PC-3 (cell line): ENCODE measurements at regions not wholly inside any gene's neighbourhood (a gene's known extent, or its start where the extent isn't known, plus 50 kb on each side); places are given as distances from the start of the nearest gene placed in this dataset.
"Not testable (repeated sequence)": the region's sequence is repeated elsewhere in the genome, so short reads cannot be mapped to it uniquely, and the experiment has no call there.

Experiments used
- ATAC-seq: fragments of 200-7000 bp; cut with Tn5 transposase; 2 replicates; pipeline ENCODE4 v1.9.1; 2020; ENCODE audit warnings: mild to moderate bottlenecking, moderate library complexity
- BruUV-seq: library from RNA; stranded (reverse); fragments of 400-500 nt; replicated peaks from 2 replicates; lab custom pipeline; 2021; lab: Mats Ljungman, UMichigan
- CTCF ChIA-PET: fragments of 300-600 bp; sonication (Branson Sonifier 250); formaldehyde crosslinking; loops from one replicate; lab custom pipeline; 2022; ENCODE audit warnings: antibody characterized with exemption; lab: Charles Lee
- POLR2A ChIA-PET: fragments of 300-600 bp; sonication (Branson Sonifier 250); formaldehyde crosslinking; loops from one replicate; lab custom pipeline; 2022; ENCODE audit warnings: antibody characterized with exemption; ENCODE audit not compliant: unreplicated experiment; lab: Charles Lee
- DNase-seq: peaks from one replicate; pipeline ENCODE4 v3.0.0-alpha.2; 2015
- H2AFZ ChIP-seq: fragments of 300-600 bp; sonication (generic); 2 replicates; pipeline ENCODE4 v1.6.0; 2016; ENCODE audit warnings: antibody characterized with exemption, low read length
- H3F3A ChIP-seq: fragments of 300-600 bp; sonication (generic); one replicate; pipeline ENCODE4 v1.6.0; 2017; ENCODE audit warnings: antibody characterized with exemption, low read length, control low read depth, mild to moderate bottlenecking; ENCODE audit not compliant: unreplicated experiment
- H3K27ac ChIP-seq: fragments of 300-600 bp; sonication (generic); 2 replicates; pipeline ENCODE4 v1.5.1; 2016; ENCODE audit warnings: mild to moderate bottlenecking, low read length
- H3K27me3 ChIP-seq: fragments of 300-600 bp; sonication (generic); 2 replicates; pipeline ENCODE4 v1.6.1; 2016; ENCODE audit warnings: low read length, mixed read lengths
- H3K36me3 ChIP-seq: fragments of 300-600 bp; sonication (generic); 2 replicates; pipeline ENCODE4 v1.6.1; 2016; ENCODE audit warnings: low read depth, mixed run types, low read length, mixed read lengths
- H3K4me1 ChIP-seq: fragments of 300-600 bp; sonication (generic); 2 replicates; pipeline ENCODE4 v1.5.1; 2016; ENCODE audit warnings: low read length; ENCODE audit not compliant: insufficient read depth
- H3K4me2 ChIP-seq: fragments of 300-600 bp; sonication (generic); 2 replicates; pipeline ENCODE4 v1.6.0; 2016; ENCODE audit warnings: low read length
- H3K4me3 ChIP-seq: fragments of 300-600 bp; sonication (generic); 2 replicates; pipeline ENCODE4 v1.5.1; 2016; ENCODE audit warnings: mild to moderate bottlenecking, low read length, mixed read lengths
- H3K79me2 ChIP-seq: fragments of 300-600 bp; sonication (generic); 2 replicates; pipeline ENCODE4 v1.6.1; 2017; ENCODE audit warnings: low read length, mixed read lengths
- H3K9ac ChIP-seq: fragments of 300-600 bp; sonication (generic); 2 replicates; pipeline ENCODE4 v1.6.0; 2016; ENCODE audit warnings: mild to moderate bottlenecking, low read length
- H3K9me2 ChIP-seq: fragments of 300-600 bp; sonication (generic); replicated peaks from 2 replicates; pipeline ENCODE4 v1.6.1; 2016; ENCODE audit warnings: mixed run types, low read length, mixed read lengths
- H3K9me3 ChIP-seq: fragments of 300-600 bp; sonication (generic); 2 replicates; pipeline ENCODE4 v1.6.1; 2016; ENCODE audit warnings: low read length, mixed read lengths
- H4K20me1 ChIP-seq: fragments of 300-600 bp; sonication (generic); 2 replicates; pipeline ENCODE4 v1.6.1; 2016; ENCODE audit warnings: low read length, mixed read lengths
- CTCF ChIP-seq: fragments of 300-600 bp; sonication (generic); conservative IDR thresholded peaks from 2 replicates; pipeline ENCODE4 v1.5.1; 2017; ENCODE audit warnings: antibody characterized with exemption, low read depth, mild to moderate bottlenecking, low read length
- EZH2 ChIP-seq: fragments of 300-600 bp; sonication (generic); IDR thresholded peaks from one replicate; pipeline ENCODE4 v1.6.1; 2017; ENCODE audit warnings: antibody characterized with exemption, mild to moderate bottlenecking, low read length; ENCODE audit not compliant: unreplicated experiment
- EZH2phosphoT487 ChIP-seq: fragments of 300-600 bp; sonication (generic); IDR thresholded peaks from 2 replicates; pipeline ENCODE4 v1.6.1; 2018; ENCODE audit warnings: mild to moderate bottlenecking, antibody characterized with exemption, low read length, borderline replicate concordance
- intact Hi-C: fragments of 100-400 bp; cut with micrococcal nuclease; formaldehyde crosslinking; loops from 2 replicates; pipeline ENCODE4 v1.9.0; 2023

GRCh38 chr15:81724536-81724935 lies 321.3 kb downstream of the MEX3B start:
- Histone ChIP-seq H2AFZ (no peak overlapping the region), H3K27me3 (no peaks in the 10 kb centered on the region; the same call in 1 of the 2 replicates), H3K27ac (no peak overlapping the region), H4K20me1 (no peaks in the 10 kb centered on the region), H3K9me3 (no peaks in the 10 kb centered on the region), H3K4me2 (no peak overlapping the region), H3K36me3 (no peaks in the 10 kb centered on the region), H3K4me3 (no peak overlapping the region), H3K4me1 (no peaks in the 10 kb centered on the region), H3K9ac (no peak overlapping the region), H3F3A (no peaks in the 10 kb centered on the region), H3K9me2 (no peaks in the 10 kb centered on the region), H3K79me2 (no peaks in the 10 kb centered on the region)
- no TSS peak for BruUV-seq
- DNase-seq (no peak), ATAC-seq (no peak)
- TF ChIP-seq EZH2phosphoT487 (no peak), CTCF (no peak), EZH2 (no peak)
- intact Hi-C loops, result no loop called here
- POLR2A ChIA-PET, result no interaction called here
- CTCF ChIA-PET, result no interaction called here

DNA sequence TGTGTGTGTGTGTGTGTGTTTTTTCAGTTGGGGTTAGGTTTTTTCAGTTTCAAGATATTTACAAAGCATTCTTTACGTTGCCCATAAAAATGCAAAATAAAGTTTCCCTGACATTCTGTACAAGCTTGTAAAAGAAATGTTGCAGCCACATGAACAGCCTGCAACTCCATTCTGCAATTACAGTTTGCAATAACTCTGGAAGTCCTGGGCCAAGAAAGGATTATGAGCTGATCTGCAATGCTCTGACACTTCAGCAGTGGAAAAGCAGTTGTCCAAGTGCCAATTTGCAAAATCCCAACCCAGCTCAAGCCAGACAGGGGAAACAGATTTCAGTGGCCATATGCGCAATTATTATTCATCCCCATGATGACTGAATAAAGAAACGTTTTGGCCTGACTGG lies 322.1 kb downstream of the MEX3B start:
- H3K79me2 ChIP-seq, result no peaks in the 10 kb centered on the region
- CTCF ChIA-PET, result no interaction called here
- no peak for ATAC-seq
- no peak overlapping the region for H2AFZ ChIP-seq
- H3K9me3 ChIP-seq, result no peaks in the 10 kb centered on the region
- no peak overlapping the region for H3K4me3 ChIP-seq
- TF ChIP-seq EZH2phosphoT487 (no peak), CTCF (no peak), EZH2 (no peak)
- H3K9me2 ChIP-seq, result no peaks in the 10 kb centered on the region
- no peaks in the 10 kb centered on the region for H3F3A ChIP-seq
- no peaks in the 10 kb centered on the region for H3K4me1 ChIP-seq
- intact Hi-C loops, result no loop called here
- POLR2A ChIA-PET, result interaction anchor here (0.6 kb wide), 1 partner anchor 345 kb away, joined by 12 read pairs; no protein-coding TSS in a partner anchor
- DNase-seq, result no peak
- H3K27ac ChIP-seq, result no peak overlapping the region
- no peak overlapping the region for H3K9ac ChIP-seq
- no TSS peak for BruUV-seq
- no peaks in the 10 kb centered on the region for H3K27me3 ChIP-seq
- H3K4me2 ChIP-seq, result no peak overlapping the region
- H4K20me1 ChIP-seq, result no peaks in the 10 kb centered on the region
- no peaks in the 10 kb centered on the region for H3K36me3 ChIP-seq

DNA sequence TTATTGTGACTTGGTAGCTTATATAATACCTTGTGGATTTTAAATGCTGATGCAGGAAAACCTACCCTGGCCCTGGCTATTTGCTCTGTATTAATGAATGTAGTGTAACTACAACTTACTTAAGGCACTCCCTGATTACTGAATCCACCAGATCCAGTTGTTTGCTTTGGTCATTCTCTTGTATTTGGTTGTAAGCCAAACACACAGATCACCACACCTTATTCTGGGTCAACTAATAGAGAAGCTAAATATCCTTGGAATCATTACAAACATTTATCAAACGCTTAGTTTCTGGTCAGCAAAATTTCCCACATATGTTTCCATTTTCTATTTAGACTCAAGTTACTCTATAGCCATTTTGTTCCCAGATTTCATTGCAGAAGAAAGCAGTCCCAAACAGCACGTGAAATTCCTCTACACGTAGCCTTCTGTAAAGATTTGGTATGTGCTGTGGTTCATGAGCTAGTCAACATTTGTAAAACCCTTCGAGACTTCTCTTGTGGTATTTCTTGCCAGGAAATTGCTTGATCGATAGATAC lies 322.6 kb downstream of the MEX3B start:
- ChIA-PET CTCF (no interaction called here), POLR2A (interaction anchor here (0.6 kb wide), 1 partner anchor 345 kb away, joined by 12 read pairs; no protein-coding TSS in a partner anchor)
- H3K79me2 ChIP-seq, result no peaks in the 10 kb centered on the region

GRCh38 chr15:81716468-81716867 lies 329.4 kb downstream of the MEX3B start:
- H3K9me3 ChIP-seq, H3K79me2 ChIP-seq, H3K9ac ChIP-seq, H3K9me2 ChIP-seq, H4K20me1 ChIP-seq, BruUV-seq, POLR2A ChIA-PET, intact Hi-C loops, DNase-seq, H3K27me3 ChIP-seq, H3K27ac ChIP-seq, ATAC-seq, CTCF ChIA-PET, H3K36me3 ChIP-seq, H3K4me2 ChIP-seq, H3K4me1 ChIP-seq, H3F3A ChIP-seq, H3K4me3 ChIP-seq, H2AFZ ChIP-seq: not testable (repeated sequence)

More for the DNA sequence above, 322.6 kb downstream of the MEX3B start:
- no peak for DNase-seq
- Histone ChIP-seq H2AFZ (no peak overlapping the region), H3K36me3 (no peaks in the 10 kb centered on the region), H3K27me3 (no peaks in the 10 kb centered on the region), H3K9ac (no peak overlapping the region), H3K9me2 (no peaks in the 10 kb centered on the region), H3F3A (no peaks in the 10 kb centered on the region), H4K20me1 (no peaks in the 10 kb centered on the region), H3K4me2 (no peak overlapping the region), H3K27ac (no peak overlapping the region), H3K9me3 (no peaks in the 10 kb centered on the region), H3K4me3 (no peak overlapping the region), H3K4me1 (no peaks in the 10 kb centered on the region)
- intact Hi-C loops, result no loop called here
- no peak for ATAC-seq
- TF ChIP-seq CTCF (no peak), EZH2phosphoT487 (no peak), EZH2 (no peak)
- no TSS peak for BruUV-seq
